ENCODE measurements at regions not wholly inside any gene's neighbourhood (a gene's known extent, or its start where the extent isn't known, plus 50 kb on each side); places are given as distances from the start of the nearest gene placed in this dataset.

DNA sequence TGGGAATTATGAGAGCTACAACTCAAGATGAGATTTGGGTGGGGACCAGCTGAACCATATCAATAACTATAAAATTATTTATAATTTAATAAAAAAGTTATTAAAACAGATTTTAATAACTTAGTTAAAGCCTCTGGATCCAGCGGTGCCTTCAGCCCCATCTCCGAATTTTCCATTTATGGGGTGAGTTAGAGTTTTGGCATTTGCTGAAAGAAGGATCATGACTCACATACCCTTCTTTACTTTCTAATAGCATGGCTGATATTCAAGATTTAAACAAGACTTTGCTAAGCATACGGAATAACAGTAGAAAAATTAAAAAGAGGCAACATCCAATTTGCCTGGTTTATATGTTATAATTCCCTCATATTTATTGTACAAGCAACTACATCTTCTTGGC, 94.5 kb downstream of the RDH14 start:
- no peak for DNase-seq

GRCh38 chr2:18464913-18465312, 95.5 kb downstream of the RDH14 start:
- DNase-seq, result no peak

DNA sequence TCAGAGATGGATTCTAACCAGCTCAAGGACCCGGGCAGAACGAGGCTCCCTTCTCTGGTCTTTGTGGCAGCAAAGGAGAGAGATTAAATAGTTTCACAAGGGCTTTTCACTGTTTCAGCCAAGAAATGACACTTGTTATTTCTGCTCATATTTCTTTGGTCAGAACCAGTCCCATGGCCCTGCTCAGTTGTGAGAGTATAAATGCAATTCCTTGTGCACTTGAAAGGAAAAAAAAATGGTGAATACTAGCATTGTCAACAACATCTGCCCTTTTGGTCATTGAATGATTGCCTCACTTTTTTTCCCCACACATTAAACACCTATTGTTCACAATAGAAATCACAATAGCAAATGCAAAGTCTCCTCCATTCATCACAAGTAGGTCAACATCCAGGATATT, 104.4 kb downstream of the RDH14 start:
- DNase-seq, result no peak

- DNase-seq, result no peak
Observed at GRCh38 chr2:18455236-18455862, 105.1 kb downstream of the RDH14 start.

GRCh38 chr2:18454692-18455235, 105.7 kb downstream of the RDH14 start:
- DNase-seq, result no peak

GRCh38 chr2:18446715-18447114, 113.7 kb downstream of the RDH14 start:
- DNase-seq, result no peak

- no peak for DNase-seq
Observed at GRCh38 chr2:18445433-18446320, 114.8 kb downstream of the RDH14 start.

DNA sequence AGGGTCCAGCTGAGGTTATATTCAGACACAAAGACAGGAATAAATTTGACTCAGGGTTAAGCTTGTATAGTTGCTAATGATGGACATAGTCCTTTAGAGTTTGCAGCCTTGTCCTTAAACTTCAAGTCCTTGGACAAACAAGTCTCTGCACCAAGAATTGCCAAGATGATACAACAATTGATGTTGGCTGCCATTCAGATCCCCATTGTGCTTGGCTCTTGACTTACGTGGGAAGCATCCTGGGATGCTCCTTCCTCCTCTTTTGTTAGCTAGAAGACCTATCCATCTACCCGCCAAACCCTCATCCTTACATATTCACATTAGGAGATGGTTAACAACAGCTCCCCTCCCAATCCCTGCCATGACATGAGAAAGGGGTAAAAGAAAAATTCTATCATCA, 115.6 kb downstream of the RDH14 start:
- DNase-seq, result no peak

- DNase-seq, result no peak
Observed at GRCh38 chr2:18441583-18441982, 118.9 kb downstream of the RDH14 start.

DNA sequence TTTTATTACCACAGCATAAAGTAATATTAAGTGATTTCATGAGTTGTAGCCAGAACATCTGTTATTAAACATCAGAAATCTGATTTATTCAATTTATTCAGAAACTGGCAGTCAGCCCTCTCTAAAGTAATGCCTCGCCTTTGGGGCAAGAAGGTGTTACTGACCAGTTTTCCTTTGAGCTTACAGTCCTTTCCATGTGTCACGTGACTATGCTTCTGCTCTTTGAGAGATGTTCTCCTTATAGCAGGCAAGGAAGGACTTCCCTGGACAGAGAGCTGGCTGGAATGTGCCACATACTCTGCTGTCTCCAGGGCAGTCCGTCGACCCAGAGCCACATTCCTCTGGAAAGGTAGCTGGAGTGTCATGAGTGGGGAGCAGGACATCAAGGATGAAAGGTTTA, 119.7 kb downstream of the RDH14 start:
- no peak for DNase-seq

DNA sequence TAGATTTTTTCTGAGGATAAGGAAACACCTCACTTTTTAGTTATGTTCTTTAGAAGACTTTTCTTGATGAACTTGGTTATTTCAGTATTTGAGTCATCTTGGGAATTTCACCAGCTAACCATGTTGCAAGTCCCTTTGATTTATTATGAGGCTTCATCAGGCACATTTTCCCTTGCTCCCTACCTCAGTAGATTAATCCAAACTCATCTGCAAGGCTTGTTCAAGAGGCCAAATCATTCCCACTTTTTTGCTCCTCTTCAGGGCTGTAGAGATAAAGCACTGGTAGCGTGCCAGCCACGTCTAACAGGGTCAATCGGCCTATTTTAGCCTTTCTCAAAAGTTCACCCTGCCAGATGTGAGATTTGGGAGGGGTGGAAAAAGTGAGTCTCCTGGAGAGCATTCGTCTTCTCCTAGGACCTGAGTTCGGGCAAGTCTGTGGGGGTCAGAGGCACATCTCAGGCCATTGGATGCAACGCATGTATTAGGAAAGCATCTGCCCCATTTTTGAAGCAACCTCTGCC, 120.3 kb downstream of the RDH14 start:
- no peak for DNase-seq

GRCh38 chr2:18439716-18440115, 120.7 kb downstream of the RDH14 start:
- DNase-seq, result no peak

- DNase-seq, result no peak
Observed at GRCh38 chr2:18437909-18438308, 122.5 kb downstream of the RDH14 start.

- no peak for DNase-seq
Observed at GRCh38 chr2:18436503-18437005, 123.9 kb downstream of the RDH14 start.

DNA sequence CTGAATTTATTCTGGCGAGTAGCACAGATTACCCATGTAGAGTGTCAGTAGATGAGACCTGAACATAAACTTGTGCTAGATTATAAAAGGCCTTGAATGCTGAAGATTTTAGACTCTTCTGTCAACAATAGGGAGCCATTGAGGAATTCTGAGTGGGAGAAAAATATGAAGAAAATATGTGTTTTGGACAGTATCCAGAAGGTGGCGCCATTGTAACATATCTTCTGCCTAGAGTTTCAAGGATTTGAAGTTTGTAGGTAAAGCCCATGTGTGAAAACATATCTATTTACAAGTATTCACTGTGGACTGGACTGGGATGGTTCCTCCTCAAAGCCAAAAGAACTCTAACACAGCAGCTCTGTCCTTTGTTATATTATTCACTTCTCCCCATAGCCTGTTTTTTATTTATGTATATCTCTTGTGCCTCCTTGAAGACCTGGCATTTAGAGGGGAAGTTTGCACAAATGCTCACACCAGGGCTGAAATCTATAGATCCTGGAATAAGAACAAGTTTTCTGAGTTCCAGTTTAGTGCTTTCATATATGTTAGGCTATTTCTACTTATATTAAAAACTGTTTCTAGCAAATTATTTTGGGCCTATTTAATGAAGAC, 124.9 kb downstream of the RDH14 start:
- peak; percentile 7 for DNase-seq

GRCh38 chr2:18433872-18434271, 126.6 kb downstream of the RDH14 start:
- no peak for DNase-seq

DNA sequence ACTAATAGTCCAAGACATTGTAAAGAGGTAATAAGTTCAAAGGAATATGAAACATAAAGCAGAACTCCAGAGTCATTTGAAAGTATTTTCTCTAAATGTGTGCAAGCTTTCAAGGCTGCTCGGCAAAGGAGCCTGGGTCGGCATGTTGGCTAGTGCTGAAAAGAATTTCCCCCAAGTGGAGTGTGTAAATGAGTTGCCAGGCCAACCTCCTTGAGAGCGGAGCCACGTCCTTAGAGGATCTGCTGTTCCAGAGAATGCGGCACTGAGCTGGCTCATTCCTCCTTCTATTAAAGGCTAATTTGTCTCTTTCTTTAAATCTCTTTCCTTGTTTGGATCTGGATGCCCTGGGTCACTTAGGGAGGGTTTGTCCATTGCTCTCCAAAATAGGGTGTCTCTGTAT, 127.5 kb downstream of the RDH14 start:
- DNase-seq, result no peak

GRCh38 chr2:18430996-18431748, 129.3 kb downstream of the RDH14 start:
- no peak for DNase-seq

GRCh38 chr2:18428516-18428915, 131.9 kb downstream of the RDH14 start:
- DNase-seq, result no peak

- DNase-seq, result no peak
Observed at GRCh38 chr2:18427762-18428161, 132.7 kb downstream of the RDH14 start.

DNA sequence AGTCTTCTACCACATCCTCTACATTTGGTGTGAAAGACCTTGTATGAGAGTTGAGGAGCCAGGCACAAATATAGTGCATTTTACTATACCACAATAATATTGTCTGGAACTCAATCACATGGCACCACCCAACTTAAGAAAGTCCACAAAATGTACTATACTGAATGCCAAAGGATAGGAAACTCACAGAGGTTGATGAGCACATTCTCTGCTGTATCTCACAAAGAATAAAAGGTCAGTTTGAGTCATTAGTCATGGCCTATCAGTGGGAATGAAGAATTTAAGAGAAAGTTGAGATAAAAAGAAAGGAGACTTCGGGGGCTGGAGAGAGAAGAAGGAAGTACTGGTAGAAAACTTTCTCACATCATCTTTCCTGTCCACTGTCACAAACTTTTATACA, 134.3 kb downstream of the RDH14 start:
- no peak for DNase-seq

- no peak for DNase-seq
Observed at GRCh38 chr2:18425210-18425703, 135.2 kb downstream of the RDH14 start.

Data from stimulated activated CD4-positive, alpha-beta T cell treated with anti-CD3 and anti-CD28 coated beads, Interleukin-4, amount 100 ng/mL, for 24 hours (primary cell).